Neural cell (in vitro differentiated cells): ENCODE measurements at regions not wholly inside any gene's neighbourhood (a gene's known extent, or its start where the extent isn't known, plus 50 kb on each side); places are given as distances from the start of the nearest gene placed in this dataset.

Experiments used
- H2AFZ ChIP-seq: fragments of 200-600, 300-800 bp; sonication (generic), shearing (Covaris generic); 2 replicates; pipeline ENCODE4 v1.6.0; 2014; ENCODE audit warnings: low read depth, mild to moderate bottlenecking, antibody characterized with exemption, low read length, moderate library complexity
- H3F3A ChIP-seq: fragments of 200-600 bp; shearing (Covaris generic); 2 replicates; pipeline ENCODE4 v1.6.1; 2016; ENCODE audit warnings: mild to moderate bottlenecking, moderate library complexity, mixed read lengths, antibody characterized with exemption, low read length; ENCODE audit not compliant: insufficient read depth, poor library complexity, severe bottlenecking
- H3K27ac ChIP-seq: fragments of 200-600, 300-800 bp; sonication (generic), shearing (Covaris generic); 2 replicates; pipeline ENCODE4 v1.5.1; 2014; ENCODE audit warnings: mild to moderate bottlenecking, low read length, moderate library complexity
- H3K27me3 ChIP-seq: fragments of 300-800, 200-600 bp; sonication (generic), shearing (Covaris generic); 2 replicates; pipeline ENCODE4 v1.6.0; 2014; ENCODE audit warnings: mild to moderate bottlenecking, low read depth, low read length, moderate library complexity; ENCODE audit not compliant: insufficient read depth
- H3K36me3 ChIP-seq: fragments of 300-800, 200-600 bp; sonication (generic), shearing (Covaris generic); 2 replicates; pipeline ENCODE4 v1.5.1; 2014; ENCODE audit warnings: mild to moderate bottlenecking, antibody characterized with exemption, low read length, moderate library complexity; ENCODE audit not compliant: insufficient read depth
- H3K4me2 ChIP-seq: fragments of 300-800, 200-600 bp; sonication (generic), shearing (Covaris generic); 2 replicates; pipeline ENCODE4 v1.6.0; 2014; ENCODE audit warnings: mild to moderate bottlenecking, low read length
- H3K4me3 ChIP-seq: fragments of 300-800, 200-600 bp; sonication (generic), shearing (Covaris generic); 2 replicates; pipeline ENCODE4 v1.5.1; 2014; ENCODE audit warnings: mild to moderate bottlenecking, low read length, moderate library complexity
- H3K79me2 ChIP-seq: fragments of 200-600 bp; shearing (Covaris generic); replicated peaks from 2 replicates; pipeline ENCODE4 v1.6.0; 2014; ENCODE audit warnings: mild to moderate bottlenecking, low read length, moderate library complexity; ENCODE audit not compliant: insufficient read depth
- H3K9ac ChIP-seq: fragments of 300-800, 200-600 bp; sonication (generic), shearing (Covaris generic); 2 replicates; pipeline ENCODE4 v1.6.1; 2016; ENCODE audit warnings: mild to moderate bottlenecking, low read length, mixed read lengths
- H3K9me2 ChIP-seq: fragments of 200-600 bp; shearing (Covaris generic); 2 replicates; pipeline ENCODE4 v1.6.1; 2016; ENCODE audit warnings: mild to moderate bottlenecking, low read length, mixed read lengths; ENCODE audit not compliant: insufficient read depth
- H3K9me3 ChIP-seq: fragments of 200-600, 300-800 bp; sonication (generic), shearing (Covaris generic); 2 replicates; pipeline ENCODE4 v1.6.1; 2016; ENCODE audit warnings: mild to moderate bottlenecking, mixed run types, low read length, moderate library complexity, mixed read lengths
- H4K20me1 ChIP-seq: fragments of 200-600 bp; shearing (Covaris generic); 2 replicates; pipeline ENCODE4 v1.6.1; 2016; ENCODE audit warnings: mild to moderate bottlenecking, mixed run types; ENCODE audit not compliant: insufficient read depth
- CTCF ChIP-seq: fragments of 450-650 bp; IDR thresholded peaks from 2 replicates; pipeline ENCODE4 v1.5.1; 2014; ENCODE audit warnings: antibody characterized with exemption, mild to moderate bottlenecking, moderate library complexity; ENCODE audit not compliant: poor library complexity, severe bottlenecking
- EP300 ChIP-seq: fragments of 450-650 bp; conservative IDR thresholded peaks from 2 replicates; pipeline ENCODE4 v1.6.1; 2014; ENCODE audit warnings: antibody characterized with exemption, mild to moderate bottlenecking, moderate library complexity; ENCODE audit not compliant: poor library complexity, severe bottlenecking
- EZH2 ChIP-seq: fragments of 200-600, 300-800 bp; shearing (Covaris generic), sonication (generic); IDR thresholded peaks from 2 replicates; pipeline ENCODE4 v1.6.1; 2014; ENCODE audit warnings: antibody characterized with exemption, low read length, borderline replicate concordance, mild to moderate bottlenecking; ENCODE audit not compliant: insufficient read depth, poor library complexity, severe bottlenecking
- MXI1 ChIP-seq: fragments of 450-650 bp; conservative IDR thresholded peaks from 2 replicates; pipeline ENCODE4 v1.6.1; 2014; ENCODE audit warnings: antibody characterized with exemption, mild to moderate bottlenecking; ENCODE audit not compliant: poor library complexity, severe bottlenecking
- POLR2AphosphoS5 ChIP-seq: IDR thresholded peaks from 2 replicates; pipeline ENCODE4 v1.6.1; 2012
- RAD21 ChIP-seq: fragments of 450-650 bp; conservative IDR thresholded peaks from 2 replicates; pipeline ENCODE4 v1.6.1; 2014; ENCODE audit warnings: antibody characterized with exemption, mild to moderate bottlenecking, moderate library complexity
- REST ChIP-seq: IDR thresholded peaks from 2 replicates; pipeline ENCODE4 v1.6.1; 2012; ENCODE audit warnings: borderline replicate concordance
- SMC3 ChIP-seq: fragments of 450-650 bp; conservative IDR thresholded peaks from 2 replicates; pipeline ENCODE4 v1.6.1; 2014; ENCODE audit warnings: antibody characterized with exemption, mild to moderate bottlenecking, moderate library complexity; ENCODE audit not compliant: poor library complexity
- TAF1 ChIP-seq: IDR thresholded peaks from 2 replicates; pipeline ENCODE4 v1.6.1; 2012; ENCODE audit warnings: low read depth

GRCh38 chr2:198368089-198368488 is 563.7 kb downstream of the PLCL1 start:
- H3K4me2 ChIP-seq = no peak overlapping the region
- H2AFZ ChIP-seq = no peak overlapping the region
- H4K20me1 ChIP-seq = no peaks in the 10 kb centered on the region
- H3K27ac ChIP-seq = no peak overlapping the region
- no peaks in the 10 kb centered on the region for H3K36me3 ChIP-seq
- H3F3A ChIP-seq = no peaks in the 10 kb centered on the region
- H3K79me2 ChIP-seq = no peaks in the 10 kb centered on the region
- no peak overlapping the region for H3K4me3 ChIP-seq
- TF ChIP-seq CTCF (no peak), TAF1 (no peak), RAD21 (no peak), POLR2AphosphoS5 (no peak), REST (no peak), SMC3 (no peak), EP300 (no peak), MXI1 (no peak), EZH2 (no peak)
- no peak overlapping the region for H3K9ac ChIP-seq
- H3K9me3 ChIP-seq = no peaks in the 10 kb centered on the region
- no peaks in the 10 kb centered on the region for H3K9me2 ChIP-seq
- no peaks in the 10 kb centered on the region for H3K27me3 ChIP-seq

GRCh38 chr2:198362740-198363139 is 558.3 kb downstream of the PLCL1 start:
- Histone ChIP-seq H3K9me3 (no peaks in the 10 kb centered on the region), H4K20me1 (no peaks in the 10 kb centered on the region), H3K79me2 (no peaks in the 10 kb centered on the region), H3K9ac (no peak overlapping the region), H3K9me2 (no peaks in the 10 kb centered on the region), H3K27me3 (no peaks in the 10 kb centered on the region), H3K27ac (no peak overlapping the region), H3K4me2 (no peak overlapping the region), H3K36me3 (no peaks in the 10 kb centered on the region), H2AFZ (no peak overlapping the region), H3F3A (no peaks in the 10 kb centered on the region), H3K4me3 (no peak overlapping the region)
- TF ChIP-seq RAD21 (no peak), REST (no peak), MXI1 (no peak), EZH2 (no peak), POLR2AphosphoS5 (no peak), EP300 (no peak), SMC3 (no peak), CTCF (no peak), TAF1 (no peak)
